ENCODE measurements at regions not wholly inside any gene's neighbourhood (a gene's known extent, or its start where the extent isn't known, plus 50 kb on each side); places are given as distances from the start of the nearest gene placed in this dataset.
"Not testable (repeated sequence)": the region's sequence is repeated elsewhere in the genome, so short reads cannot be mapped to it uniquely, and the experiment has no call there.

DNA sequence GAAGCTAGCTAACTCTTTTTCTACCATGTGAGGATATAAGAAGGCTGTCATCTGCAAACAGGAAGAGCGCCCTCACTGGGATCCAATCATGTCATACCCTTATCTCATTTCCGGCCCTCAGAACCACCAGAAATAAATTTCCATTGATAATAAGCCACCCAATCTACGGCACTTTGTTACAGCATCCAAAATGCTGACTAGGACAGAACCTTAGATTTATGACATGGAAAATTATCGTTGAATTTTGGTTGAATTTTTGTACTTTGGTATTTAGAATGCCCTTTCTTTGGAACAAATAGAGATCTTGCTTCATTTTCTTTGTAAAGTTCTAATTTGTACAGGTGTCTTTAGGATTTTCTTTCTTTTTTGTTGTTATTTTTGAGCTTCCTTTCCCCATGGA is 53.3 kb upstream of the CYLC2 start:
- H3K9ac ChIP-seq (ENCODE audit: low read depth in 1 of 3, low read length in 3 of 3) = no peak overlapping the region
- H3K27me3 ChIP-seq (ENCODE audit: control insufficient read depth in 3 of 3, insufficient read depth in 3 of 3, low read length in 3 of 3) = no peaks in the 10 kb centered on the region
- H3K4me3 ChIP-seq (ENCODE audit: low read length in 3 of 3) = no peak overlapping the region
- H3K36me3 ChIP-seq (ENCODE audit: control insufficient read depth in 3 of 3, insufficient read depth in 3 of 3, low read length in 3 of 3) = no peaks in the 10 kb centered on the region
- no peaks in the 10 kb centered on the region for H3K4me1 ChIP-seq (ENCODE audit: control insufficient read depth in 3 of 3, insufficient read depth in 3 of 3, low read length in 3 of 3)
- H3K9me3 ChIP-seq (ENCODE audit: control insufficient read depth in 3 of 3, low read length in 3 of 3) = no peaks in the 10 kb centered on the region
- no peak overlapping the region for H3K27ac ChIP-seq (ENCODE audit: low read depth, low read length)

DNA sequence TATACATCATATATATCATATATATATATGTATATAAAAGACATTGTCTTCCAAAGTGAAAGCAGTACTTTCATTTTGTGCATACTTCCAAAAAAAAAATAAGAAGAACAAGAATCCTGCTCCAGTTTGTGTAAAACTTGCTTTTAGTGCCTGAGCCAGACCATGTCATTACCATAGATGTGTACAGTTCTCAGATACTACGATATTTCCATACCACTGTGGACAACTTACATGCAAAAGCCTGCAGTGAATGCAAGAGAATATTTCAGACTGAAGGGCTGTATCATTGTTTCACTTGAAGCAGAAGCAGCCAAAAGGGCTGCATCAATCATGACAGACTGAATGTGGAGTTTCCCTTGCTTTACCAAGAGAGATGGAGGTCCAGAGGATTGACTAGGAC is 72.6 kb upstream of the CYLC2 start:
- H3K36me3 ChIP-seq (ENCODE audit: control insufficient read depth in 3 of 3, insufficient read depth in 3 of 3, low read length in 3 of 3) = no peaks in the 10 kb centered on the region
- no peaks in the 10 kb centered on the region for H3K27me3 ChIP-seq (ENCODE audit: control insufficient read depth in 3 of 3, insufficient read depth in 3 of 3, low read length in 3 of 3)
- H3K27ac ChIP-seq (ENCODE audit: low read depth, low read length) = no peak overlapping the region
- no peak overlapping the region for H3K4me3 ChIP-seq (ENCODE audit: low read length in 3 of 3)
- H3K9ac ChIP-seq (ENCODE audit: low read depth in 1 of 3, low read length in 3 of 3) = no peak overlapping the region
- no peaks in the 10 kb centered on the region for H3K9me3 ChIP-seq (ENCODE audit: control insufficient read depth in 3 of 3, low read length in 3 of 3)
- H3K4me1 ChIP-seq (ENCODE audit: control insufficient read depth in 3 of 3, insufficient read depth in 3 of 3, low read length in 3 of 3) = no peaks in the 10 kb centered on the region

DNA sequence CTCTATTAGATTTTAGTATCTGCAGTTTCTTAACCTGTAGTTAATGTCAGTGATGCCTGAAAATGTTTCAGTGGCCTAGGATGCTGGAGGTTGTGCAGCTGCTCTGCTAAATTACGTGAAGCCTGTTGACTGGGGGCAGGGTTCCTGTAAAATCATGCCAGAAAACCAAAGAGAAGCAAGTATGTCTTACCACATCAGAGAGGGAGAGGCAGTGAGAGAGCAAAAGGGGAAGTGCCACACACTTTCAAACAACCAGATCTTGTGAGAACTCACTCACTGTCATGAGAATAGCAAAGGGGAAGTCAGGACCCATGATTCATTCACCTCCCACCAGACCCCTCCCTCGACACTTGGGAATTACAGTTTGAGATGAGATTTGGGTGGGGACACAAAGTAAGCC is 83.9 kb upstream of the CYLC2 start:
- no peak overlapping the region for H3K27ac ChIP-seq (ENCODE audit: low read depth, low read length)
- no peak overlapping the region for H3K4me3 ChIP-seq (ENCODE audit: low read length in 3 of 3)
- H3K27me3 ChIP-seq (ENCODE audit: control insufficient read depth in 3 of 3, insufficient read depth in 3 of 3, low read length in 3 of 3) = no peaks in the 10 kb centered on the region
- no peaks in the 10 kb centered on the region for H3K4me1 ChIP-seq (ENCODE audit: control insufficient read depth in 3 of 3, insufficient read depth in 3 of 3, low read length in 3 of 3)
- no peaks in the 10 kb centered on the region for H3K9me3 ChIP-seq (ENCODE audit: control insufficient read depth in 3 of 3, low read length in 3 of 3)
- H3K9ac ChIP-seq (ENCODE audit: low read depth in 1 of 3, low read length in 3 of 3) = no peak overlapping the region
- no peaks in the 10 kb centered on the region for H3K36me3 ChIP-seq (ENCODE audit: control insufficient read depth in 3 of 3, insufficient read depth in 3 of 3, low read length in 3 of 3)

DNA sequence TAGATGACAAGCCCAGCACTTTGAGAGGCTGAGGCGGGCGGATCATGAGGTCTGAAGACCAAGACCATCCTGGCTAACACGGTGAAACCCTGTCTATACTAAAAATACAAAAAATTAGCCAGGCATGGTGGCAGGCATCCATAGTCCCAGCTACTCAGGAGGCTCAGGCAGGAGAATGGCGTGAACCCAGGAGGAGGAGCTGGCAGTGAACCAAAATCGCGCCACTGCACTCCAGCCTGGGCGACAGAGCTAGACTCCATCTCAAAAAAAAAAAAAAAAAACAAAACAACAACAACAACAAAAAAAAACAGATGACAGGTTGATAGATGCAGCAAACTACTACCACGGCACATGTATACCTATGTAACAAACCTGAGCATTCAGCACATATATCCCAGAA is 89.3 kb upstream of the CYLC2 start:
- H3K9me3 ChIP-seq (ENCODE audit: control insufficient read depth in 3 of 3, low read length in 3 of 3); H3K4me3 ChIP-seq (ENCODE audit: low read length in 3 of 3); H3K9ac ChIP-seq (ENCODE audit: low read depth in 1 of 3, low read length in 3 of 3); H3K36me3 ChIP-seq (ENCODE audit: control insufficient read depth in 3 of 3, insufficient read depth in 3 of 3, low read length in 3 of 3); H3K27me3 ChIP-seq (ENCODE audit: control insufficient read depth in 3 of 3, insufficient read depth in 3 of 3, low read length in 3 of 3); H3K4me1 ChIP-seq (ENCODE audit: control insufficient read depth in 3 of 3, insufficient read depth in 3 of 3, low read length in 3 of 3); H3K27ac ChIP-seq (ENCODE audit: low read depth, low read length): not testable (repeated sequence)

DNA sequence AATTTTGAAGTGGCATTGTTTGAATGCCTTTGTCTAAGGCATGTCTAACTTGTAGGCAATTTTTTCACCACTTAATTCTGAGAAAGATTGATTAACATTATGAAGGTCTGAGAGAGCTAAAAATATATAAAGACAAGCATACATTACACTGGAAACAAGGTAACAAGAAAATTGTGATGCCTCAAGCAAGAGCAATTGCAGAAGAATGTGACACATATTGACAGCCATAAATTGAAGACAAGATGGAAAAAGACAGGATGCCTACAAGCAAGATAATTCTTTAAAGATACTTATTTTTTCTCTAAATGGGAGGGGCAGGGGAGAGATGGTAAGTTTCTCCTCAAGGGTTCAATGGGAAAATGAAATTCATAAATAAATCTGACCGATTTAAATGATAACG is 103.1 kb upstream of the CYLC2 start:
- Histone ChIP-seq H3K27ac (ENCODE audit: low read depth, low read length) (no peak overlapping the region), H3K36me3 (ENCODE audit: control insufficient read depth in 3 of 3, insufficient read depth in 3 of 3, low read length in 3 of 3) (no peaks in the 10 kb centered on the region), H3K9me3 (ENCODE audit: control insufficient read depth in 3 of 3, low read length in 3 of 3) (no peaks in the 10 kb centered on the region), H3K4me3 (ENCODE audit: low read length in 3 of 3) (no peak overlapping the region), H3K4me1 (ENCODE audit: control insufficient read depth in 3 of 3, insufficient read depth in 3 of 3, low read length in 3 of 3) (no peaks in the 10 kb centered on the region), H3K9ac (ENCODE audit: low read depth in 1 of 3, low read length in 3 of 3) (no peak overlapping the region), H3K27me3 (ENCODE audit: control insufficient read depth in 3 of 3, insufficient read depth in 3 of 3, low read length in 3 of 3) (no peaks in the 10 kb centered on the region)

DNA sequence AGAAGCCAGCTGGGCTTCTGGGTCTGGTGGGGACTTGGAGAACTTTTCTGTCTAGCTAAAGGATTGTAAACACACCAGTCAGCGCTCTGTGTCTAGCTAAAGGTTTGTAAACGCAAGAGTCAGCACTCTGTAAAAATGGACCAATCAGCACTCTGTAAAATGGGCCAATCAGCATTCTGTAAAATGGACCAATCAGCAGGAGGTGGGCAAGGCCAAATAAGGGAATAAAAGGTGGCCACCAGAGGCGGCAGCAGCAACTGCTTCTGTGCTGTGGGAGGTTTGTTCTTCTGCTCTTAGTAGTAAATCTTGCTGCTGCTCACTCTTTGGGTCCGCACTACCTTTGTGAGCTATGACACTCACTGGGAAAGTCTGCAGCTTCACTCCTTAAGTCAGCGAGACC is 106.4 kb upstream of the CYLC2 start:
- H3K4me1 ChIP-seq (ENCODE audit: control insufficient read depth in 3 of 3, insufficient read depth in 3 of 3, low read length in 3 of 3); H3K9me3 ChIP-seq (ENCODE audit: control insufficient read depth in 3 of 3, low read length in 3 of 3); H3K27ac ChIP-seq (ENCODE audit: low read depth, low read length); H3K4me3 ChIP-seq (ENCODE audit: low read length in 3 of 3); H3K36me3 ChIP-seq (ENCODE audit: control insufficient read depth in 3 of 3, insufficient read depth in 3 of 3, low read length in 3 of 3); H3K9ac ChIP-seq (ENCODE audit: low read depth in 1 of 3, low read length in 3 of 3); H3K27me3 ChIP-seq (ENCODE audit: control insufficient read depth in 3 of 3, insufficient read depth in 3 of 3, low read length in 3 of 3): not testable (repeated sequence)

DNA sequence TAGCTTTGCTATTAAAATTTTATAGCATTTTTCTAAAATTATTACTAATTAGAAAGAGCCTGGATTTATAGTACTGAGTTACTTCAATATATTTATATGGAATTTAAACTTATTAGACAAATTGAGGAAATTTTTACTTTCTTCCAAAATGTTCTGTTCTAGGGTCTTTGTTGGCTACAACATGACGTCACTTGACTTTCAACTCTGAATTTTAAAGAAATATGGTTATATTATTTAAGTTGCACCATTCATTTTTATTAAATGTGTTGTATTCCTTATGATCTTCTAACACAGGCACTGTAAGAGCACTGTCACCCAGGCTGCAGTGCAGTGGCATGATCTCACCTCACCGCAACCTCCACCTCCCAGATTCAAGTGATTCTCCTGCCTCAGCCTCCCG is 119.4 kb upstream of the CYLC2 start:
- Histone ChIP-seq H3K9ac (ENCODE audit: low read depth in 1 of 3, low read length in 3 of 3) (no peak overlapping the region), H3K27ac (ENCODE audit: low read depth, low read length) (no peak overlapping the region), H3K27me3 (ENCODE audit: control insufficient read depth in 3 of 3, insufficient read depth in 3 of 3, low read length in 3 of 3) (no peaks in the 10 kb centered on the region), H3K4me3 (ENCODE audit: low read length in 3 of 3) (no peak overlapping the region), H3K4me1 (ENCODE audit: control insufficient read depth in 3 of 3, insufficient read depth in 3 of 3, low read length in 3 of 3) (no peaks in the 10 kb centered on the region), H3K9me3 (ENCODE audit: control insufficient read depth in 3 of 3, low read length in 3 of 3) (no peaks in the 10 kb centered on the region), H3K36me3 (ENCODE audit: control insufficient read depth in 3 of 3, insufficient read depth in 3 of 3, low read length in 3 of 3) (no peaks in the 10 kb centered on the region)

DNA sequence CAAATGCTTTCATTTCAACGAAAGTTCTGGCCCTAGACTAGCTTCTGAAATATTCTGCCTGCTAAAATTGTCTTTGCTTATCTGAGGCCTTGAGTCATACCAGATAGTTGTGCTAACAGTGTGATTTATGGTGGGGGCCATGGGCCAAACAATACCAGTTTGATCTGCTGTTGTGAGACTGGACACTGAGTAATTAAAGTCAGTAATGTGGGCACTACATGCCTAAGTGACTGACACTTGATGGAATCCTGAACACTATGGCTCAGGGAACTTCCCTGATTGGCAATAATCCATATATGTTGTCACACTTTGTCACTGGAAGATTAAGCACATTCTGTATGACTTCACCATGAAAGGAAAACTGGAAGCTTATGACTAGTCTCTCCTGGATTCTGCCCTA is 127.6 kb upstream of the CYLC2 start:
- no peaks in the 10 kb centered on the region for H3K4me1 ChIP-seq (ENCODE audit: control insufficient read depth in 3 of 3, insufficient read depth in 3 of 3, low read length in 3 of 3)
- H3K9ac ChIP-seq (ENCODE audit: low read depth in 1 of 3, low read length in 3 of 3) = no peak overlapping the region
- H3K4me3 ChIP-seq (ENCODE audit: low read length in 3 of 3) = no peak overlapping the region
- no peak overlapping the region for H3K27ac ChIP-seq (ENCODE audit: low read depth, low read length)
- no peaks in the 10 kb centered on the region for H3K9me3 ChIP-seq (ENCODE audit: control insufficient read depth in 3 of 3, low read length in 3 of 3)
- no peaks in the 10 kb centered on the region for H3K27me3 ChIP-seq (ENCODE audit: control insufficient read depth in 3 of 3, insufficient read depth in 3 of 3, low read length in 3 of 3)
- no peaks in the 10 kb centered on the region for H3K36me3 ChIP-seq (ENCODE audit: control insufficient read depth in 3 of 3, insufficient read depth in 3 of 3, low read length in 3 of 3)

DNA sequence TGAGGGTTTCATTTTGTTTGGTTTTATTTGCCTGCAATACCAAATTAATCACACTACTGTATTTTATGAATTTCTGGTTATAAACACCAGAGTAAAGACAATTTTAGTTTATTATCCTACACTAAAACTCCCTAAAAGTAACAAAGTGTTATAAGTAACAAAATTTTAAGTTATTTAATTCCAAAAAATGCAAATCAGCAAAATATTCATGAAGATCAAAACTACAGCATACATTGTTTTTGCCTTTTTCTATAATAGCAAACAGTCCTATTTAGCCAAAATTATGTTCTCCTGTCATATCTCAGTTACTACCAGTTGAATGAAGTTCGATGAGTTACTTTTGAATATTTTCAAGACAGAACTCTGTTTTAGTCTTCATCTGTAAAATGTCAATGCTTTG is 132.7 kb upstream of the CYLC2 start:
- no peaks in the 10 kb centered on the region for H3K36me3 ChIP-seq (ENCODE audit: control insufficient read depth in 3 of 3, insufficient read depth in 3 of 3, low read length in 3 of 3)
- no peaks in the 10 kb centered on the region for H3K9me3 ChIP-seq (ENCODE audit: control insufficient read depth in 3 of 3, low read length in 3 of 3)
- H3K4me3 ChIP-seq (ENCODE audit: low read length in 3 of 3) = no peak overlapping the region
- no peak overlapping the region for H3K9ac ChIP-seq (ENCODE audit: low read depth in 1 of 3, low read length in 3 of 3)
- no peak overlapping the region for H3K27ac ChIP-seq (ENCODE audit: low read depth, low read length)
- no peaks in the 10 kb centered on the region for H3K27me3 ChIP-seq (ENCODE audit: control insufficient read depth in 3 of 3, insufficient read depth in 3 of 3, low read length in 3 of 3)
- H3K4me1 ChIP-seq (ENCODE audit: control insufficient read depth in 3 of 3, insufficient read depth in 3 of 3, low read length in 3 of 3) = no peaks in the 10 kb centered on the region

DNA sequence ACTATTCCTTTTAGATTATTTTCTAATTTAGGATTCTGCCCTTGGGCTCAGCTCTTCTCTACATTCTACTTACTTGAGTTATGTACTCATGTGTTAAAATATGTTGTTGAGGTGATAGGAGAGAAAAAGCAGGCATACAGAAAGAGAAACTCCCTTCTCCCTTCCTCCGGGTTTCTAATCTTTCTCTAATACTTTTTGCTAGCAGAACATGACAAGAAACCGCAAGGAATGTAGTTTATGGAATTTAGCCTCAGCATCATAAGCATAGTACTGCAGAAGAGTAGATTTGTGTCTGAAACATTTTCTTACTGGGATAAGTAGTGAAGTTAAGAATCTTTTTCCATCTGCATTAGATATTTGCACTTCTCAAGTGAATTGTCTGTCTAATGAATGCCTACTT is 139.5 kb upstream of the CYLC2 start:
- Histone ChIP-seq H3K9me3 (ENCODE audit: control insufficient read depth in 3 of 3, low read length in 3 of 3) (no peaks in the 10 kb centered on the region), H3K36me3 (ENCODE audit: control insufficient read depth in 3 of 3, insufficient read depth in 3 of 3, low read length in 3 of 3) (no peaks in the 10 kb centered on the region), H3K4me3 (ENCODE audit: low read length in 3 of 3) (no peak overlapping the region), H3K9ac (ENCODE audit: low read depth in 1 of 3, low read length in 3 of 3) (no peak overlapping the region), H3K27me3 (ENCODE audit: control insufficient read depth in 3 of 3, insufficient read depth in 3 of 3, low read length in 3 of 3) (no peaks in the 10 kb centered on the region), H3K4me1 (ENCODE audit: control insufficient read depth in 3 of 3, insufficient read depth in 3 of 3, low read length in 3 of 3) (no peaks in the 10 kb centered on the region), H3K27ac (ENCODE audit: low read depth, low read length) (no peak overlapping the region)

DNA sequence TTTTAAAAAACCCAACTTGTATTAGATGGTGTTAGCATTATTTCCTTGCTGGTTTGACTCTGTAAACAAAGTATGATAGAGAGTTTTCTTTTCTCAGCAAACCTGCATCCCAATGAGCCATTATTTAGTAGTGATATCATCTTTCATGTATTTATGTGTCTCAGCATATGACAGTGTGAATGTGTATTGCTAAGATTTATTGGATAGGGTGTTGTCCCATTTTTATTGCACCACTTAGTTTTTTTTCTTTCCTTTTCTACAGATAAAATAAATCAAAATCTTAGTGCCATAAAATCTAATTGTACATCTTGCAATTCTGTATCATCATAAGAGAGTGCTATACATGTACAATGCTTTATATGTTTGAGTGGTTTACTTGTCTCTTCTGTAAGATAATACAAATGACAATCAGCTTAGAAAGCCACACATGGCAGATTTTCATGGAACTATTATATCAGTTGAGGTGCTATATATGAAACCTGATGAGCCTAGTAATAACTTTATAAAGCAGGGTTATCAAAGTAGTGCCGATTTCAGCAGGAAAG is 149.2 kb upstream of the CYLC2 start:
- no peaks in the 10 kb centered on the region for H3K27me3 ChIP-seq (ENCODE audit: control insufficient read depth in 3 of 3, insufficient read depth in 3 of 3, low read length in 3 of 3)
- H3K36me3 ChIP-seq (ENCODE audit: control insufficient read depth in 3 of 3, insufficient read depth in 3 of 3, low read length in 3 of 3) = no peaks in the 10 kb centered on the region
- H3K9ac ChIP-seq (ENCODE audit: low read depth in 1 of 3, low read length in 3 of 3) = no peak overlapping the region
- H3K4me3 ChIP-seq (ENCODE audit: low read length in 3 of 3) = no peak overlapping the region
- H3K27ac ChIP-seq (ENCODE audit: low read depth, low read length) = no peak overlapping the region
- no peaks in the 10 kb centered on the region for H3K9me3 ChIP-seq (ENCODE audit: control insufficient read depth in 3 of 3, low read length in 3 of 3)
- no peaks in the 10 kb centered on the region for H3K4me1 ChIP-seq (ENCODE audit: control insufficient read depth in 3 of 3, insufficient read depth in 3 of 3, low read length in 3 of 3)

Measured in skeletal muscle tissue (tissue), 3 donors.